ENCODE measurements at regions not wholly inside any gene's neighbourhood (a gene's known extent, or its start where the extent isn't known, plus 50 kb on each side); places are given as distances from the start of the nearest gene placed in this dataset.

DNA sequence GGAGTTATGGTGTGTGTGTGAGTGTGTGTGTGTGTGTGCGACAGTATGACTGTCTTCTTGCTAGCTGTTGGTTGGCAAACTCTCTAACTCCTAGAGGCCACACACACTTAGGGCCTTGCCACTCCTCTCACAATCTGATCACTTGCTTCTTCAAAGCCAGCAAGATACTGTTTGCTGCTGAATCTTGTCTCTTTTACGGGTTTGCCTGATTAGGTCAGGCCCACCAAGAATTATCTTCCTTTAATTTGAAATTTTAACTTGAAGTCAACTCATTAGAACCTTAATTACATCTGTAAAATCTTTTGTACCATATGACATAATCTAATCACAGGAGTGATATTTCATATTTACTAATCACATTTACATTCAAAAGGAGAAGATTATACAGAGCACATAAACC is 359.2 kb upstream of the SGCG start:
- Histone ChIP-seq H3K36me3 (no peaks in the 10 kb centered on the region), H3K4me1 (no peaks in the 10 kb centered on the region), H3K9me3 (no peaks in the 10 kb centered on the region), H3K4me3 (no peak overlapping the region), H3K27me3 (peaks cover 0 to 4% (median 0%) of the 10 kb centered on the region in 3 donors), H3K27ac (no peak overlapping the region)
- WGBS, 5 donors, result 81 to 93% (median 86%) methylated on average over 2 of the region's 2 CpGs
- TF ChIP-seq CTCF (IDR thresholded peaks at IDR 0.05) (no peak), EP300 (IDR thresholded peaks at IDR 0.05) (no peak), POLR2A (IDR thresholded peaks at IDR 0.05) (no peak), POLR2AphosphoS5 (IDR thresholded peaks at IDR 0.05) (no peak)
- no peak for DNase-seq
- intact Hi-C loops (cut with DNase I; ENCODE audit: low total_unique reads), result no loop called here

DNA sequence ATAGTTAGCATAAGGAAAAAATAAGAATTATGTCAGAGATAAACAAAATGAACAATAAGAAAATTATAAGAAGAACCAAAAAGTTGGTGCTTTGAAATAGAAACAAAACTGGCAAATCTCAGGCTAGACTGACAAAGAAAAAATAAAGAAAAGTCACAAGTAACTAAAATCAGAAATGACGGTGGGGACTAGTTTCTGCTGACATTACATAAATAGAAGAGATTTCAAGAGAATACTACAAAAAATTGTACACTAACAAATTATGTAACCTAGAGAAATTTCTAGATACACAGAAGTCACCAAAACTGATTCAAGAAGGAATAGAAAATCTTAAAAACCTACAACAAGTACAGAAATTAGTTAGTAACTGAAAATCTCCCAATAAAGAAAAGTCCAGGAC is 355.6 kb upstream of the SGCG start:
- 81 to 96% (median 93%) methylated on average over 1 of the region's 1 CpG for WGBS, 5 donors
- no peaks in the 10 kb centered on the region for H3K36me3 ChIP-seq
- no peaks in the 10 kb centered on the region for H3K27me3 ChIP-seq
- H3K27ac ChIP-seq, result no peak overlapping the region
- H3K9me3 ChIP-seq, result no peaks in the 10 kb centered on the region
- H3K4me1 ChIP-seq, result no peaks in the 10 kb centered on the region
- TF ChIP-seq POLR2A (IDR thresholded peaks at IDR 0.05) (no peak), EP300 (IDR thresholded peaks at IDR 0.05) (no peak), POLR2AphosphoS5 (IDR thresholded peaks at IDR 0.05) (no peak), CTCF (IDR thresholded peaks at IDR 0.05) (no peak)
- intact Hi-C loops (cut with DNase I; ENCODE audit: low total_unique reads), result no loop called here
- DNase-seq, result no peak
- H3K4me3 ChIP-seq, result no peak overlapping the region

DNA sequence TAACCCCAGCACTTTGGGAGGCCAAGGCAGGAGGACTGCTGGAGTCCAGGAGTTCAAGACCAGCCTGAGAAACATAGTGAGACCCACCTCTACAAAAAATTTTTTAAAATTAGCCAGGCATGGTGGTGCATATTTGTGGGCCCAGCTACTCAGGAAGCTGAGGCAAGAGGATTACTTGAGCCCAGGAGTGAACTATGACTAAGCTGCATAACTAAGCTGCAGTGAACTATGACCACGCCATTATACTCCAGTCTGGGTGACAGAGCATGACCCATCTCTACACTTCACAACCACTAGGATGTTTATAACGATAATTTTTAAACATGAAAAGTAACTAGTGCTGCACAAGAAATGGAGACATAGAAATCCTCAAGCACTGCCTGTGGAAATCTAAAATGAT is 352.7 kb upstream of the SGCG start:
- H3K4me3 ChIP-seq, result no peak overlapping the region
- no peak overlapping the region for H3K27ac ChIP-seq
- H3K9me3 ChIP-seq, result no peaks in the 10 kb centered on the region
- WGBS, 5 donors, result 65 to 92% (median 79%) methylated on average over 2 of the region's 2 CpGs
- TF ChIP-seq EP300 (IDR thresholded peaks at IDR 0.05), result no peak
- no peak for TF ChIP-seq POLR2AphosphoS5 (IDR thresholded peaks at IDR 0.05)
- TF ChIP-seq POLR2A (IDR thresholded peaks at IDR 0.05), result no peak
- TF ChIP-seq CTCF (IDR thresholded peaks at IDR 0.05), result no peak
- H3K36me3 ChIP-seq, result no peaks in the 10 kb centered on the region
- intact Hi-C loops (cut with DNase I; ENCODE audit: low total_unique reads), result no loop called here
- no peak for DNase-seq
- no peaks in the 10 kb centered on the region for H3K27me3 ChIP-seq
- no peaks in the 10 kb centered on the region for H3K4me1 ChIP-seq

GRCh38 chr13:22836475-22836874 is 344.3 kb upstream of the SGCG start:
- intact Hi-C loops (cut with DNase I; ENCODE audit: low total_unique reads), result no loop called here
- Histone ChIP-seq H3K27me3 (peaks cover 0 to 21% (median 7%) of the 10 kb centered on the region in 3 donors), H3K4me1 (peaks cover 0 to 10% (median 0%) of the 10 kb centered on the region in 4 donors), H3K4me3 (no peak overlapping the region), H3K27ac (no peak overlapping the region), H3K9me3 (no peaks in the 10 kb centered on the region), H3K36me3 (no peaks in the 10 kb centered on the region)
- DNase-seq, result no peak
- no peak for TF ChIP-seq CTCF (IDR thresholded peaks at IDR 0.05)
- TF ChIP-seq EP300 (IDR thresholded peaks at IDR 0.05), result no peak
- 72 to 90% (median 79%) methylated on average over 2 of the region's 2 CpGs for WGBS, 5 donors
